GM18873 (cell line): ENCODE measurements at regions not wholly inside any gene's neighbourhood (a gene's known extent, or its start where the extent isn't known, plus 50 kb on each side); places are given as distances from the start of the nearest gene placed in this dataset.

Source experiments
- ATAC-seq: cut with Tn5 transposase; IDR thresholded peaks from one replicate; pipeline ENCODE4 v1.9.1; 2021; ENCODE audit warnings: mild to moderate bottlenecking, moderate library complexity, moderate number of reproducible peaks; ENCODE audit not compliant: unreplicated experiment, low FRiP score

GRCh38 chr5:97832645-97833296 is 649.7 kb upstream of the RIOK2 start:
- no peak for ATAC-seq

- ATAC-seq, result no peak
Observed at GRCh38 chr5:97834561-97834960, 651.5 kb upstream of the RIOK2 start.

GRCh38 chr5:97835112-97835511 is 652.1 kb upstream of the RIOK2 start:
- ATAC-seq, result no peak

- no peak for ATAC-seq
Observed at GRCh38 chr5:97836816-97837215, 653.8 kb upstream of the RIOK2 start.

DNA sequence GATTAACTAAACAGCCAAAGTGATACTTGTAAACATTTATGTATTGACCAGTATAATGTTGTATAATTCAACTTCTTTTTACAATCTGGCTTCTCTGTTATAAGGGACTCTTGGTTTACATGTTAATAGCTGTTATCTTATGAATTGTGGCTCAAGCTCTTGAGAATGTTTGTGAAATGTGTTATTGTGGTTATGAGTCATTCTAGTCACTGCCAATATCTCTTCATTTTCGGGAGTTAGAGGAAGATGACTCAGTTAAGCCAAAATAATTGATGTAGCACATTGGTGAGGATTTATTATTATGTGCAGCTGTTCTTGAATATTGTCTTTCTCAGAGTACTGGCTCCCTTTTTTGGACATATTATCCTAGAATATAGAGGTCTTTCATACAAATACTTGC is 655.2 kb upstream of the RIOK2 start:
- ATAC-seq, result peak; percentile 98

GRCh38 chr5:97839341-97840086 is 656.5 kb upstream of the RIOK2 start:
- no peak for ATAC-seq

GRCh38 chr5:97840643-97841042 is 657.6 kb upstream of the RIOK2 start:
- ATAC-seq, result no peak

DNA sequence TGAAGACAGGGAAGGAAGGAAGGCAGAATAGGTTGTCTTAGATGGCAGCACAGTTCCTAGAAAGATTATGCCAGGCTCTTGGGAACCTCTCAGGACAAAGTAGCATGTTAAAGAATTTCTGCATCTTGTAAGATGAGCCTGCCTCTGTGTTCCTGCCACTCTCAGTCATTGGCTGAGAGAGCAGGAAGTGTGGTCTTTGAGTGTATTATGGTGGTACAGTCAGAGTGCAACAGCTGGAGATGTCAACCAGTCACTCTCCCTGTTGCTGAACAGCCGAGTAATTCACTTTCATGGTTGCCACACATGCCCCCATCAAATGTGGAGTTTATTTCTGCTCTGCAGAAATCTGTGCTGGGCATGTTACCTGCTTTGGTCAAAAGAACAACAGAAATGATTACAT is 659.6 kb upstream of the RIOK2 start:
- ATAC-seq, result no peak

GRCh38 chr5:97844797-97845196 is 661.8 kb upstream of the RIOK2 start:
- no peak for ATAC-seq

DNA sequence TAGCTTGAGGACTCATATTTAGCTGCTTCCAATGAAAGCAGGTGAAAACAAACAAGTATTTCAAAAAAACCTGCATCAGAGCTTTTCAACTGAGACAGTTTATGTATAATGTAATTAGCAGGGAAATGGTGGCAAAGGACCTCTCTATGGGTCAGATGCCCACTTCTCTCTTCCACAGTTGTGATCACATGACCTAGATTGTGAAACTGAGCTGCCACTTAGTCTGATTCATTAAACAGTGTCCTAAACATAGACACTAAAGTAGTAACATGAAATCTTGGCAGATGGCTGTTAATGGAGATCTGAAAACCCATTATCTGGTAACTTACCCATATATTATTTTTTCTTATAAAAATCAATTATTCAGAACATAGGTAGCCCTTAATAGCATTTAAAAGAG is 663.6 kb upstream of the RIOK2 start:
- no peak for ATAC-seq

GRCh38 chr5:97847920-97848631 is 665.0 kb upstream of the RIOK2 start:
- no peak for ATAC-seq

DNA sequence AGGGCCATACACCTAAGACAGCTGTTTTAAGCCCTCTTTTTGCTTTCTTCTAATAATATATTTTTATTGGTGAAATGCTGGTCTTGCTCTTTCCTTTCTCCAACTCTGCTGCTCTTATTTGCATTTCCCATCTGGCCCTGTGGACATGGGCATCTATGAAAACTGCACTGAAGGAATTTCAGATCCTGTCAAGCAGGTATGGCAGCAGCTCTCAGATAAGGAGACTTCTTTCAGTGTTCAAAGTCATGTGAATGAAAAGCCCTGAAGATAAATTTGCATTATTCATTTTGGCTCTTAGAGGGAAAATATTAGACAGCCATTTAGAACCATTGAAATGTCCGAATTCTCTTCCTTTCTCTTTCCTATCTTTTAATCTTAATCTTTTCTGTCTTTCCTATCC is 668.0 kb upstream of the RIOK2 start:
- no peak for ATAC-seq

DNA sequence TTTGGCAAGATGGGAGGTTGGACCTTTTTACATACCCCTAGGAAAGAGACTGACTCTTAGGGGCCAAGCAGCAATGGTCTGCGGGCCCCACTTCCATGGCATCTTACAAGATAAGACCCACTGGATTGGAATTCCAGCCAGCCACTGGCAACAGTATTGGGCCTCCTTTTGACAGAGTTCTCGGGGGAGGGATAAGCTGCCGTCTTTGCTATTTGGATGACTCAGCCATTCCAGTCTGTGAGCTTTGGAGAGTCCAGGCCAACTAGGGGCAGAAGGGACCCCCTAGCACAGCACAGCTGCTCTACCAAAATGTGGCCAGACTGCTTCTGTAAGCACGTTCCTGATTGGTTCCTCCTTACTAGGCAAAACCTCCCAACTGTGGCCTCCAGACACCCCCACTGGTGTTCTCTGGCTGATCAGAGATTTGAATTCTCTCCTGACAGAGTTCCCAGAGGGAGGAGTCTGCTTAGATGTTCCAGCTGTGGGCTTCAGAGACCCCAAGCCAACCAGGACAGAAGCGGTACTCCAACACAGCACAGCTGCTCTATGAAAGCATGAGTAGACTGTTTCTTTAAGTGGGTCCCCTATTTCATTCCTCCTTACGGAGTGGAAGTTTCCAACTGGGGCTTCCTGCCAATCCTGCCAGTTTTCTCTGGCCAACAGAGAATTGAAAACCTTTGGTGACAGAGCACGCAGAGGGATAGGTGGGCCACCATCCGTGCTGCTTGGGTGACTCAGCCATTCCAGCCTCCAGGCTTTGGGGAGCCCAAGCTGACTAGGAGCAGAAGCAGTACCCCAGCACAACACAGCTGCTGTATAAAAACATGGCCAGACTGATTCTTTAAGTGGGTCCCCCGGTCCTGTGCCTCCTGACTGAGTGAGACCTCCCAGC is 672.1 kb upstream of the RIOK2 start:
- no peak for ATAC-seq

DNA sequence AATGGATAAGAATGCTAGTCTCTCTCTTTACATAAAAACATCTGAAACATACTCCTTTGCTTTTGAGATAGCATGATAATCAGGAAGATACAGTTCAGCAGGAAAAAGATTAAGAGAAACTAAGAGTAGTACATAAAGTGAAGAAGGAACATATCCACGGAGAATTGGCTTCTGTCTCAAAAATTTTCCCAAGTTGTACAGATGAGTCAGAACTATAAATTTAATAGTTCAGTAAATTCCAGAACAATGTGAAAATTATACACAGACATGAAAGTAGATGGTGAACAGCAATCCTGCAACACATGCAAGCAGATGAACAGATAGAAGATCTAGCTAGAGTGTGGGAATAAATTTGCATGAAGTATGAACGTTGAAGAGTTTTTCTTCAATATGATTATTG is 691.4 kb upstream of the RIOK2 start:
- ATAC-seq, result no peak

GRCh38 chr5:97876272-97876671 is 693.2 kb upstream of the RIOK2 start:
- ATAC-seq, result no peak

DNA sequence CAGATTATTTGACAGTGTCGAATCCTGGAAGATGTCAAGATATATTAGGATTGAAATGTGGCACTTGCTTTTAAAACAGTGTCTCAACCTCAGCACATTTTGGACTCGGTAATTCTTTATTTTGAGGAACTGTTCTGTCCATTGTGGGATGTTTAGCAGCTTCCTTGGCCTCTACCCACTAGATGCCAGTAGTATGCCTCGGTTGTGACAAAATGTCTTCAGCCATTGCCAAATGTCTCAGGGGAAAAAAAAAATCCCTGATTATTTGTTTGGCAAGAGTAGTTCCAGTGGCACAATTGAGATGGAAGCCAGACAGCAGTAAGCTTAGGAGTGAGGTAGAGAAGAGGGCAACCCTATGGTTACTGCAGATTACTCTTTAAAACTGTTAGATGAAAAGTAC is 694.5 kb upstream of the RIOK2 start:
- no peak for ATAC-seq

DNA sequence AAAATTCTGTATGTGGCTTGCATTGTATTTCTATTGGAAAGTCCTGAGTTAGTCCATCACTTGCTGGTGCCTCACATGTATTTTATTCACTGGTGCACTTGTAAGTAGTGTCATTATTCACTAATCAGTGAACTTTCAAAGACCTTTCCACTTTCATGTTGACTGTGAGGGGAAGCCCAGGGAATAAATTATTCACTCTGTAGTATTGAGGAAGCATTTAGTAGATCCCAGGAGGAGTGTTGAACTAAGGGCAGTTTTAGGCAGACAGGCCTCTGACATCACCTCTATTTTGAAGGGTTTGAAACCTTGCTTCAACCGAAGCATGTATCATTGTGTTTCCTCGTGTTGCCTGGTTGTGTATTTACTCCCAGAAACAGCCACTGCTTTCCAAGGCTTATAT is 705.4 kb upstream of the RIOK2 start:
- ATAC-seq, result peak; percentile 98

DNA sequence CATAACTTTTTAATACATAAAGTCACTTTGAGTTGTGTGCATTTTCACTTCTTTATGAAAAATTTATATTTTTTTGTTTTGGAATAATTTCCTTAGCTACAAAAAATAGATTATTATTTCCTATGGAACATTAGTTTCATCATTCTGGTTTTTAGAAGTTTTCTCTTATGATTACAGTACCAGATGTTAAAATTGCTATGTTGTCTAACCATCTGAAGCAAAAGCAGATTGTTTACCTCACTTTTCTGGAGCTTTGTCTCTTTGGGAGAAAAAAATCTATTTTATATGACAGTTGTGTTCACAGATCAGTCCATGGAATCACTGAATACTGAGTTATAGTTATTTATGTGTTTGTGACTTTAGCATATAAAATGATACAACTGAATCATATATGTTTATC is 708.9 kb upstream of the RIOK2 start:
- no peak for ATAC-seq

- ATAC-seq, result no peak
Observed at GRCh38 chr5:97903742-97904141, 720.7 kb upstream of the RIOK2 start.

- ATAC-seq, result no peak
Observed at GRCh38 chr5:97906135-97906534, 723.1 kb upstream of the RIOK2 start.
